Upper lobe of left lung (tissue), 4 donors: ENCODE measurements at regions not wholly inside any gene's neighbourhood (a gene's known extent, or its start where the extent isn't known, plus 50 kb on each side); places are given as distances from the start of the nearest gene placed in this dataset.

Experiments used
- EP300 ChIP-seq, 4 donors: sonication (generic); formaldehyde crosslinking; IDR thresholded peaks; one replicate each; pipeline ENCODE4 v1.5.1; 2017; ENCODE audit warnings: antibody characterized with exemption in 4 of 4, control low read depth in 2 of 4
- POLR2A ChIP-seq, 4 donors: fragments of 450-650 bp; IDR thresholded peaks; one replicate each; pipeline ENCODE4 v1.5.1; 2016 to 2017; ENCODE audit warnings: antibody characterized with exemption in 4 of 4, mild to moderate bottlenecking in 2 of 4
- POLR2AphosphoS5 ChIP-seq, 2 donors: sonication (generic); formaldehyde crosslinking; IDR thresholded peaks; one replicate each; pipeline ENCODE4 v1.5.1; 2017; ENCODE audit warnings: antibody characterized with exemption in 2 of 2
- TF ChIP-seq, protein P1 (sequence below), 6 experiments: fragments of 450-650 bp in 4 of 6; fragments of 200-600 bp in 2 of 6; sonication (generic) in 2 of 6; IDR thresholded peaks; one replicate each; pipeline ENCODE4 v1.5.1; 2016 to 2019; ENCODE audit warnings: antibody characterized with exemption in 6 of 6

GRCh38 chr18:78565240-78565639 is 414.4 kb upstream of the SALL3 start:
- TF ChIP-seq, protein P1, sequence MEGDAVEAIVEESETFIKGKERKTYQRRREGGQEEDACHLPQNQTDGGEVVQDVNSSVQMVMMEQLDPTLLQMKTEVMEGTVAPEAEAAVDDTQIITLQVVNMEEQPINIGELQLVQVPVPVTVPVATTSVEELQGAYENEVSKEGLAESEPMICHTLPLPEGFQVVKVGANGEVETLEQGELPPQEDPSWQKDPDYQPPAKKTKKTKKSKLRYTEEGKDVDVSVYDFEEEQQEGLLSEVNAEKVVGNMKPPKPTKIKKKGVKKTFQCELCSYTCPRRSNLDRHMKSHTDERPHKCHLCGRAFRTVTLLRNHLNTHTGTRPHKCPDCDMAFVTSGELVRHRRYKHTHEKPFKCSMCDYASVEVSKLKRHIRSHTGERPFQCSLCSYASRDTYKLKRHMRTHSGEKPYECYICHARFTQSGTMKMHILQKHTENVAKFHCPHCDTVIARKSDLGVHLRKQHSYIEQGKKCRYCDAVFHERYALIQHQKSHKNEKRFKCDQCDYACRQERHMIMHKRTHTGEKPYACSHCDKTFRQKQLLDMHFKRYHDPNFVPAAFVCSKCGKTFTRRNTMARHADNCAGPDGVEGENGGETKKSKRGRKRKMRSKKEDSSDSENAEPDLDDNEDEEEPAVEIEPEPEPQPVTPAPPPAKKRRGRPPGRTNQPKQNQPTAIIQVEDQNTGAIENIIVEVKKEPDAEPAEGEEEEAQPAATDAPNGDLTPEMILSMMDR (IDR thresholded peaks at IDR 0.05): no peak
- TF ChIP-seq EP300 (IDR thresholded peaks at IDR 0.05) (no peak), POLR2AphosphoS5 (IDR thresholded peaks at IDR 0.05) (no peak), POLR2A (IDR thresholded peaks at IDR 0.05) (no peak)
